ENCODE measurements at regions not wholly inside any gene's neighbourhood (a gene's known extent, or its start where the extent isn't known, plus 50 kb on each side); places are given as distances from the start of the nearest gene placed in this dataset.
"Not testable (repeated sequence)": the region's sequence is repeated elsewhere in the genome, so short reads cannot be mapped to it uniquely, and the experiment has no call there.

DNA sequence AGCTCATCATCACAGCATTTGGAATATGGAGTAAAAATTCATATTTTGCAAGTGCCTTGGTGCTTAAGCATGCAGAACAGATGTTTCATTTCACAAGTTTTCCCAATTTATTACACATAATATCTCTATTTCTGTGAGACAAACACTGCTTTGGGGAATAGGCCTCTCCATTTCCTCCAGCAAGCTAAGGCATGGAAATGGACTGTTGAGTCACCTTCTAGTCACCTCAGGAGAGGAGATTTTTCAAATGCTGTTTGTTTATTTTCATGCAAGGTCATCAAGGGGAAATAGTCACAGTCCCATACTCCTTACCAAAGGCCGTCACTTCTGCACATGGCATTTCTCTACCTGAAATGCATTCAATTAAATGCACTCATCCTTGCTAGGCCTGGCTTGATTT lies 57.4 kb upstream of the NUTM2D start:
- TF ChIP-seq NFE2L2, POLR2A, USF2, RFX5, BHLHE40 (IDR thresholded peaks at IDR 0.05; ENCODE audit: low read depth, low read length): not testable (repeated sequence)
- TF ChIP-seq, protein P1, sequence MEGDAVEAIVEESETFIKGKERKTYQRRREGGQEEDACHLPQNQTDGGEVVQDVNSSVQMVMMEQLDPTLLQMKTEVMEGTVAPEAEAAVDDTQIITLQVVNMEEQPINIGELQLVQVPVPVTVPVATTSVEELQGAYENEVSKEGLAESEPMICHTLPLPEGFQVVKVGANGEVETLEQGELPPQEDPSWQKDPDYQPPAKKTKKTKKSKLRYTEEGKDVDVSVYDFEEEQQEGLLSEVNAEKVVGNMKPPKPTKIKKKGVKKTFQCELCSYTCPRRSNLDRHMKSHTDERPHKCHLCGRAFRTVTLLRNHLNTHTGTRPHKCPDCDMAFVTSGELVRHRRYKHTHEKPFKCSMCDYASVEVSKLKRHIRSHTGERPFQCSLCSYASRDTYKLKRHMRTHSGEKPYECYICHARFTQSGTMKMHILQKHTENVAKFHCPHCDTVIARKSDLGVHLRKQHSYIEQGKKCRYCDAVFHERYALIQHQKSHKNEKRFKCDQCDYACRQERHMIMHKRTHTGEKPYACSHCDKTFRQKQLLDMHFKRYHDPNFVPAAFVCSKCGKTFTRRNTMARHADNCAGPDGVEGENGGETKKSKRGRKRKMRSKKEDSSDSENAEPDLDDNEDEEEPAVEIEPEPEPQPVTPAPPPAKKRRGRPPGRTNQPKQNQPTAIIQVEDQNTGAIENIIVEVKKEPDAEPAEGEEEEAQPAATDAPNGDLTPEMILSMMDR (conservative IDR thresholded peaks at IDR 0.05; ENCODE audit: low read depth, low read length) = not testable (repeated sequence)

All from IMR-90 (cell line).